Memory B cell (primary cell): ENCODE measurements at regions not wholly inside any gene's neighbourhood (a gene's known extent, or its start where the extent isn't known, plus 50 kb on each side); places are given as distances from the start of the nearest gene placed in this dataset.
"Not testable (repeated sequence)": the region's sequence is repeated elsewhere in the genome, so short reads cannot be mapped to it uniquely, and the experiment has no call there.

Experiments
- ATAC-seq: fragments of 150-1000 bp; cut with Tn5 transposase; 2 replicates; pipeline ENCODE4 v1.10.0; 2021; ENCODE audit warnings: low read depth, mild to moderate bottlenecking, moderate library complexity
- DNase-seq, 2 donors: peaks; one replicate each; pipeline ENCODE4 v3.0.0; 2022; ENCODE audit warnings: low spot score in 2 of 2
- H3K27ac Mint-ChIP-seq: one replicate; pipeline ENCODE4 v1.8.0; 2022; ENCODE audit warnings: mild to moderate bottlenecking, moderate library complexity, mixed read lengths
- H3K27me3 Mint-ChIP-seq: one replicate; pipeline ENCODE4 v1.8.0; 2022; ENCODE audit warnings: mixed read lengths
- H3K36me3 Mint-ChIP-seq: one replicate; pipeline ENCODE4 v1.8.0; 2022; ENCODE audit warnings: mild to moderate bottlenecking, mixed read lengths
- H3K4me1 Mint-ChIP-seq: one replicate; pipeline ENCODE4 v1.8.0; 2022; ENCODE audit warnings: mixed read lengths
- H3K4me3 Mint-ChIP-seq: one replicate; pipeline ENCODE4 v1.8.0; 2022; ENCODE audit warnings: mild to moderate bottlenecking, moderate library complexity, mixed read lengths
- H3K9me3 Mint-ChIP-seq: one replicate; pipeline ENCODE4 v1.8.0; 2022; ENCODE audit warnings: mixed read lengths

DNA sequence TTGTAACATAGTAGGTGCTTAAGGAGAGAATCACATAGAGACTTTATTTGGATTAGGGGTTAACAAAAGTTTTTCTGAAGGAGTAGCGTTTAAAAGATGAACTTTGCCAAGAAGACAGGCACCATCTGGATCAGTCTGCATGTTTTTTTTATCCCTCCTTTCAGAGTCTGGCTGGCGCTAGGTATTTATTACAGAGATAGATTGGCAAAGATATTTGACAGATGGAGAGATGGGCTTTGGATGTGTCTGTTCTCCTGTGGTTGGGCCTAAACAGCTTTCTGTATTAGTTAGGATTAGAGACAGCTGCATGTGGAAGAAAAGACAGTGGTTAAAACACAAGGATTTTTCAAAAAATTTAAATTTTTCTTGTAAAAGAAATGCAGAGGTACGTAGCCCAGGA, 133.9 kb downstream of the C12orf75 start:
- Mint-ChIP-seq H3K9me3 (no peaks in the 10 kb centered on the region), H3K36me3 (no peaks in the 10 kb centered on the region), H3K4me3 (no peak overlapping the region), H3K4me1 (no peaks in the 10 kb centered on the region), H3K27me3 (peaks cover 21% of the 10 kb centered on the region), H3K27ac (no peak overlapping the region)
- DNase-seq (no peak), ATAC-seq (no peak)

DNA sequence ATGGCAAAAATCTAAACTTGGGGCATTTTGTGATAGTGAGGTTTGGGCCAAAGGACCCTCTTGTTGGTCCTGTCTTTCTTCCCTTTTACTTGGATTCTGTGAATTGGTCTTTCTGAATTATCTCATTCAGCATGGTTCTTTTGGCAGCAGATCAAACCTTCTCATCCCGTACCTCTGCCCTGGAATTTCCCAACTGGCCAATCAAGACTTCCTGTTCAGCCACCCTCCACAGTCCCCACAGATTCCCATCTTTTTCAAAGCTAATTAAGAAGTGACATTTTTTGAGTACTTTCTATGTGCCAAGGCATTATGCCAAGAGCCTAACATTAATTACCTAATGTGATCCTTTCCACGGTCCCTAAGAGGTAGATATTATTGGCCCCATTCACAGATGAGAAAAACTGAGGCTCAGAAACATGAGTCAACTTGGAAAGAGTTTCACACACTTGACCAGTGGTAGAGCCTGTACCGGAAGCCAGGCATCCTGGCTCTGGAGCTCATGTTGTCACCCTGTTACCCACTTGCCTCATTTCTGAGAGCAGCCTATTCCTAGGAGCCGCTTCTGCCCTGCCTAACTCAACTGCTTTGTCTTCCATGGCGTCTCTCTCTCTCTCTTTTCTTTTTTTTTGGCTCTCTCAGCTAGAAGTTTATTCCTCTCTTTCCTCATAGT, 135.9 kb downstream of the C12orf75 start:
- ATAC-seq, result no peak
- Mint-ChIP-seq H3K36me3 (no peaks in the 10 kb centered on the region), H3K27ac (no peak overlapping the region), H3K4me1 (no peaks in the 10 kb centered on the region), H3K4me3 (no peak overlapping the region), H3K9me3 (no peaks in the 10 kb centered on the region), H3K27me3 (peaks cover 20% of the 10 kb centered on the region)
- no peak for DNase-seq

DNA sequence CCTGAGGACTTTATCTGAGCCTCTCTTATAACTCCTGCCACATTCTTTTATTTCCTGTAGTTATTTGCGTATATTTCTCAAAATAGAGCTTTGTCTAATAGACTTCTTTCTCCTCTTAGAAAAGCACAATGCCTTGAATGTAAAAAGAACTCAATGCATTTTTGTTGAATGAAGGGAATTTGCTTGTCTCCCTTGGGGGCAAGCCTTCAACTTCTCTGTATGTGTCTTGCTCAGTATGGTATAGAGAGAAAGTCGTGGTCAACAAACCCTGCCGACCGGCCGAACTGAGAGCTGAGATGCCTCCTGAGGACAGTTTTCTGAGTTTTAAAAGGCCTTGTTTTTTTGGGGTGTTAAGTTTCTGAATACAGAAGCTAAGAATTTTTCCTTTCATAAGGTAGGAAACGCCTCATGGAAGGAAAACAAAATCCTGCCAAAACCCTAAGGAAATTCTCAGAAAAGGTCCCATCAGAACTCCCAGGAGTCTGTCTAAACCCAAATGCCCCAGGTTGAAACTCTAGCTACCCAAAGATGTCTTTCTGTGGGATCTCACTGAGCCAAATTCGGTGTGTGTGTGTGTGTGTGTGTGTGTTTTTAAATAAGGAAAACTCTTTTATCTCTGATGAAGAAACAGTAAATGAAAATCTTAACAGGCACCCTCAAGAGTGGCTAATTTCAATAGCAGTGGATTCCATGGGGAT, 136.6 kb downstream of the C12orf75 start:
- DNase-seq, result no peak
- Mint-ChIP-seq H3K36me3 (no peaks in the 10 kb centered on the region), H3K27me3 (peaks cover 20% of the 10 kb centered on the region), H3K4me1 (no peaks in the 10 kb centered on the region), H3K4me3 (no peak overlapping the region), H3K27ac (no peak overlapping the region), H3K9me3 (no peaks in the 10 kb centered on the region)
- no peak for ATAC-seq

DNA sequence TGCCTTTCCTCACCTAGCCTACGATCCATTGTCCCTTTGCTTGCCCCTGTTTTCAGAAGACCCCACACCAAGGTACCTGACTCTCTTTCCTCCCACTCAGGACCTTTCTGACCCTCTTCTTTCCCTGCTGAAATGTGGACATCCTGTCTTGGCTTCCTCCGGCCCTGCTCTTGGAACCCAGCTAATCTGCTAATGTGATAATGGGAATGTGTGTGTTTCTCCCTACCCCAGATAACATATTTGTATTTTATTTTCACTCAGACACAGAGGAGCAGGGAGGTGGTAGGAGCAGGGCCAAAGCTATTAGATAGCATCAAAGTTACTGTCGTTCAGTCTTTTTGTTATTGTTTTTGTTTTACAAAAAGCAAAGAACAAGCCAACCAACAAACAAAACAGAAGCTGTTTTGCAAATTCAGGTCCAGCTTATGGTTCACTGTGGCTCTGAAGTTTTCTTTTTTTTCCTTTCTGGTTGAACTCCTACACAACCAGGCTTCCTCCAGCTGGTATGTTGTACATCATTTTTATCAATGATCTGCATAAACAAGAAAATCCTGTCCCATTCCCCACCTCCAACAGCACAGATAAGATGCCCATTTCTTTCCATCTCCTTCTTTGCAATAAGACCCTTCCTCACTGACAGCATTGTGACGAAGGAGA, 137.3 kb downstream of the C12orf75 start:
- ATAC-seq (no peak), DNase-seq (no peak)
- Mint-ChIP-seq H3K9me3 (no peaks in the 10 kb centered on the region), H3K4me3 (no peak overlapping the region), H3K27me3 (peaks cover 19% of the 10 kb centered on the region), H3K4me1 (no peaks in the 10 kb centered on the region), H3K27ac (no peak overlapping the region), H3K36me3 (no peaks in the 10 kb centered on the region)

DNA sequence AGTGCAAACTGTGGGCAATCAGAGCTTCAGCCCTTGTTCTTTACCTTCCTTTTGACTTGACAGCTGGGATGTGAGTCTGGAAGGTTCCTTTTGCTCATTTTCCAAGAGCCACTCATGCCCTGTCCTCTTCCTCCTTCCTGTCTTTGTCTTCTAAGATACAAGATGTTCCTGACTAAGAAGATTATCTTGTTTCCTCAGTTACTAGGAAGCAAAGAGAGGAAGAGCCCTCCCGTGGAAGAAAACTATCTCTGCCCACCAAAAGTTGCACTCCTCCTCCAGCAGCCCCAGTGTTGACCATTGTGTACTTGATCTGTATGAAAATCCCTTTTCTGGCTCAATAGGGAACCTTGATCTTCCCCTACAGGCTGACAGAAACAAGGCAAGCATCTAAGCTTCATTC, 138.0 kb downstream of the C12orf75 start:
- DNase-seq (no peak), ATAC-seq (no peak)
- no peaks in the 10 kb centered on the region for H3K36me3 Mint-ChIP-seq
- no peaks in the 10 kb centered on the region for H3K9me3 Mint-ChIP-seq
- no peaks in the 10 kb centered on the region for H3K4me1 Mint-ChIP-seq
- H3K4me3 Mint-ChIP-seq, result no peak overlapping the region
- peaks cover 19% of the 10 kb centered on the region for H3K27me3 Mint-ChIP-seq
- no peak overlapping the region for H3K27ac Mint-ChIP-seq

DNA sequence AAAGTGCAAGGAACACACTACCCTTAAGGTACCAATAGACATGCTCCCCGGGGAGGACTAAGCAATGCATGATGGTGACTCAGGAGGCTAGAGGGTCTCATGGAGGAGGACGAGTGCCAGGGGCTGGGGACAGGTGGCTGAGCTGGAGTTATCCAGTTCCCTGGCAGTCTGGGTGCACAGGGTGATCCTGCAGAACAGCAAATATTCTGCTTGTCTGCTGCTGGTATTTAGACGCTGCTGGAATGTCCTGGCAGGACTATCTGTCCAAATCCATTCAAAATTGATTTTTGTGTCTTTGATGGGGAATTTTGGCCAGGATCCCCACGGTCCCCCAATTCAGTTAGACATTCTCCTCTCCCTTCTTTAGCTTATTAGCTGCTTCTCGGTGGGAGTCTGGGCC, 138.7 kb downstream of the C12orf75 start:
- ATAC-seq, result no peak
- no peaks in the 10 kb centered on the region for H3K9me3 Mint-ChIP-seq
- H3K36me3 Mint-ChIP-seq, result no peaks in the 10 kb centered on the region
- peaks cover 18% of the 10 kb centered on the region for H3K27me3 Mint-ChIP-seq
- no peak overlapping the region for H3K27ac Mint-ChIP-seq
- no peaks in the 10 kb centered on the region for H3K4me1 Mint-ChIP-seq
- H3K4me3 Mint-ChIP-seq, result no peak overlapping the region
- DNase-seq, result no peak

DNA sequence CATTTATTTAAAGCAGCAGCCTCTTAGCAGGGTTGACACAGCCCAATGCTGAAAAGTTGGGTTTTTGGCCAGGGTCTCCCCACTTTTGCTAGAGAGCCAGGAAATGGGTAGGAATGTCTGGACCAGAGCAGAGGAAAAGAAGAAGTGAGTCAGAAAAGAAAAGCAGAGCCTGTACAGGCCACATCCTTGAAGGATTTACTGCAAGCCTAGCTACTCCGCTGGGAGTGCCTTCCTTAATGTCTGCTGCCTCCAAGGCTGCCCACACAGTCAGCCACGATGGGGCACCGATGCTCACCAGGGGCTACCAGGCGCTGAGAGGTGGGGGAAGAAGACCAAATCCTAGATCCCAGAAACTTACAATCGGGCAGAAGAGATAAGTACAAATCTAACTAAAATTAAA, 139.2 kb downstream of the C12orf75 start:
- Mint-ChIP-seq H3K27ac (no peak overlapping the region), H3K27me3 (peaks cover 20% of the 10 kb centered on the region)
- no peak for ATAC-seq

DNA sequence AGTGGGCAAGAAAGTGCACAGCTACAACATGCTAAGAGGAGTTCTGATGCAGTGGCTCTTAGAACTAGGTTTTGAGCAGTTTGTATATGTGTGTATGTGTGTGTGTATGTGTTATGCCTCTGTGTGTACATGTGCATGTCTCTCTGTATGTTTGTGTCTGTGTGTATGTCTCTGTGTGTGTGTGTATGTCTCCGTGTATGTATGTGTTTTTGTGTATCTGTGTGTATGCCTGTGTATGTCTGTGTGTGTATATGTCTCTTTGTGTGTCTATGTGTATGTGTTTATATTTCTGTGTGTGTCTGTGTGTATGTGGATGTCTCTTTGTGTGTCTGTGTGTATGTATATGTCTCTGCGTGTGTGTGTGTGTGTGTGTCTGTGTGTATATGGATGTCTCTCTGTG, 139.6 kb downstream of the C12orf75 start:
- Mint-ChIP-seq H3K4me1 (no peaks in the 10 kb centered on the region), H3K36me3 (no peaks in the 10 kb centered on the region), H3K27me3 (peaks cover 17% of the 10 kb centered on the region), H3K9me3 (no peaks in the 10 kb centered on the region), H3K27ac (no peak overlapping the region), H3K4me3 (no peak overlapping the region)
- DNase-seq, result no peak
- ATAC-seq, result no peak

More for the DNA sequence above, 139.2 kb downstream of the C12orf75 start:
- no peak overlapping the region for H3K4me3 Mint-ChIP-seq
- no peak for DNase-seq
- no peaks in the 10 kb centered on the region for H3K36me3 Mint-ChIP-seq
- no peaks in the 10 kb centered on the region for H3K9me3 Mint-ChIP-seq
- no peaks in the 10 kb centered on the region for H3K4me1 Mint-ChIP-seq

DNA sequence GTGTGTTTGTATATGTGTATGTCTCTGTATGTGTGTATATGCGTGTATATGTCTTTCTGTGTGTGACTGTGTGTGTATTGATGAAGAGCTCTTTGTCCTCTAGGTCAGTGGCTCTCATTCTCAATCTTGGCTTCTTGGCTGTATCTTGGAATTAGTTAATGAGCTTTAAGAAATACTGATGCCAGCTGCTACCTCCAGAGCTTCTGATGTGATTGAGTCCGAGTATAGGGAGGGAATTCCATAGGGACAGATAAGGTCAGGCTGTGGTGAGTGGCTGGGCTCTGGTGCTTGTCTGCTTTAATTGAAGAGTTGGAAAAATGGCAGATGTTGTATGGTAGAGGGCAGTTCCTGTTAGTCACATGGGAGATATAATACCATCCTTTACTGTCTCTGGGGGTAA, 140.1 kb downstream of the C12orf75 start:
- Mint-ChIP-seq H3K4me3 (no peak overlapping the region), H3K27me3 (peaks cover 16% of the 10 kb centered on the region), H3K4me1 (no peaks in the 10 kb centered on the region)

DNA sequence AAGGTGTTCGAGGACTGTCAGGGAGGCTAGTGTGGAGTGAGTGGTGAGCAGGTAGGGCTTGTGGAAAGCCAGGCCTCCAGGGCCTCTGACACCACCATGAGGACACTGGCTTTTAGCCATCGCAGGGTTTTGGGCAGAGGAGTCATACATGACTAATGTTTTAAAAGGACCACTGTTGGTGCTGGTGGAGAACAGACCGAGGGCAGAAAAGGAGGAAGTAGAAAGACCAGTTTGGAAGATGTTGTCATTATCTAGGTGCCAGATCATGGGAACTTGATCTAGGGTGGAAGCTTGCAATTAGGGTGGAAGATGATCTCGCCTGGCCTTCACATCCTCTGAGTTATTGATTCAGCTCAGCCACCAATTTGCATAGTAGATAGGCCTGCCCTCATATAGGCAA, 144.2 kb downstream of the C12orf75 start:
- Mint-ChIP-seq H3K27me3 (peaks cover 8% of the 10 kb centered on the region), H3K4me1 (no peaks in the 10 kb centered on the region), H3K4me3 (no peak overlapping the region), H3K36me3 (no peaks in the 10 kb centered on the region), H3K27ac (no peak overlapping the region), H3K9me3 (peaks cover 2% of the 10 kb centered on the region)
- no peak for DNase-seq
- no peak for ATAC-seq

More for the DNA sequence above, 140.1 kb downstream of the C12orf75 start:
- H3K27ac Mint-ChIP-seq, result no peak overlapping the region
- H3K36me3 Mint-ChIP-seq, result no peaks in the 10 kb centered on the region
- ATAC-seq (no peak), DNase-seq (no peak)
- H3K9me3 Mint-ChIP-seq, result no peaks in the 10 kb centered on the region

DNA sequence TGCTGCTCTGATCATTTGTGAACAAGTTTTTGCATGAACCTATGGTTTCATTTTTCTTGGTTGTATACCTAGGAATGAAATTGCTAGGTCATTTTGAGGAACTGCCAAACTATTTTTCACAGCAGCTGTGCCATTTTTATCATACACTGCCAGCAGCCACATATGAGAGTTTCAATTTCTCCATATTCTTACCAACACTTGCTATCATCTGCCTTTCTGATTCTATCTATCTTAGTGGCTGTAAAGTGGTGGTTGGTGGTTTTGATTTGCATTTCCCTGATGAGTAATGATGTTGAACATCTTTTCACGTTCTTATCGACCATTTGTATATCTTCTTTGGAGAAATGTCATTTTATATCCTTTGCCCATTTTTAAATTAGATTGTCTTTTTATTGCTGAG, 146.1 kb downstream of the C12orf75 start:
- Mint-ChIP-seq H3K4me3 (no peak overlapping the region), H3K36me3 (no peaks in the 10 kb centered on the region), H3K27ac (no peak overlapping the region), H3K4me1 (no peaks in the 10 kb centered on the region), H3K9me3 (peaks cover 2% of the 10 kb centered on the region), H3K27me3 (peaks cover 8% of the 10 kb centered on the region)
- ATAC-seq, result no peak
- DNase-seq, result no peak

DNA sequence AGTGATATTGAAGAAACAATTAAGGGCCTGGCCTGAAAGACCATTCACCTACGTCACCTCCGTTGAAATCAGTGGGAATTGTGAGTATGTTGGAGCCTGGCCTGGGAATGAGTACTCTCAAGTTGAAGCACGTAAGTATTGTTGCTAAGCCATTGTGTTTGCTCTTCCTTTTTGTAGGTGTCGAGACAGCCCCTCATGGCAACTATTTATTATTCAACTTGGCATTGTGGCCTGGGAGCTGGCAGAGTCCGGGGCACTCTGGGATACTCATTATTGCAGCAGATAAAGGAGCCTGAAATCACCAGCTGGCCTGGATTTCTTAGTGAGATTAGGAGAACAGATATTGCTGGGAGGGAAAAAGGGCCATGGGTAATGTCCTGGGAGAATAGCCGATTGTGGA, 147.4 kb downstream of the C12orf75 start:
- H3K4me3 Mint-ChIP-seq, result no peak overlapping the region
- H3K27me3 Mint-ChIP-seq, result peaks cover 11% of the 10 kb centered on the region
- no peaks in the 10 kb centered on the region for H3K4me1 Mint-ChIP-seq
- peaks cover 2% of the 10 kb centered on the region for H3K9me3 Mint-ChIP-seq
- H3K36me3 Mint-ChIP-seq, result no peaks in the 10 kb centered on the region
- ATAC-seq (no peak), DNase-seq (no peak)
- no peak overlapping the region for H3K27ac Mint-ChIP-seq

DNA sequence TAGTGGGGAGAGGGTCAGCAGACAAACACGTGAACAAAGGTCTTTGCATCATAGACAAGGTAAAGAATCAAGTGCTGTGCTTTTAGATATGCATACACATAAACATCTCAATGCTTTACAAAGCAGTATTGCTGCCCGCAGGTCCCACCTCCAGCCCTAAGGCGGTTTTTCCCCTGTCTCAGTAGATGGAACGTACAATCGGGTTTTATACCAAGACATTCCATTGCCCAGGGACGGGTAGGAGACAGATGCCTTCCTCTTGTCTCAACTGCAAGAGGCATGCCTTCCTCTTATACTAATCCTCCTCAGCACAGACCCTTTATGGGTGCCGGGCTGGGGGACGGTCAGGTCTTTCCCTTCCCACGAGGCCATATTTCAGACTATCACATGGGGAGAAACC, 148.3 kb downstream of the C12orf75 start:
- not testable (repeated sequence) for H3K4me1 Mint-ChIP-seq, H3K36me3 Mint-ChIP-seq, H3K27ac Mint-ChIP-seq, DNase-seq, ATAC-seq, H3K9me3 Mint-ChIP-seq, H3K4me3 Mint-ChIP-seq
- H3K27me3 Mint-ChIP-seq, result peaks cover 13% of the 10 kb centered on the region

DNA sequence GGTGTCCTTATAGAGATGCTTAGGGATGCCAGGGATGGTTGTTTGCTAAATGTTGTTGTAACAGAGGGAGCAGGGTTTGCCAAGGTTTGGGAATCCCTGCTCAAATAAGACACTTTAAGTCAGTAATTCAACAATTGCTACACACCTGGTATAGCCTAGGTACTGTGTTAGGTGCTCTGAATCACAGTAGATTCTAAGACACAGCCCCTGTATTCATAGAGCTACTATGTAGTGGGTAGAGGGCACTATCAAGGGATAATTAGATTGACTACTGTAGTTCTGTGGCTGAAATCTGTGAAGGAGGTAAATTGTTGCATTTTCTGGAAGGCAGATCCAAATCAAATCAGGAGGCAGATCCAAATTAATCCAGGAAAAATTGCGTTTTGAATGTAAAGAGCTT, 149.2 kb downstream of the C12orf75 start:
- no peak overlapping the region for H3K4me3 Mint-ChIP-seq
- no peaks in the 10 kb centered on the region for H3K4me1 Mint-ChIP-seq

More for the DNA sequence above, 149.2 kb downstream of the C12orf75 start:
- Mint-ChIP-seq H3K36me3 (no peaks in the 10 kb centered on the region), H3K27ac (no peak overlapping the region), H3K27me3 (peaks cover 8% of the 10 kb centered on the region), H3K9me3 (peaks cover 2% of the 10 kb centered on the region)
- DNase-seq, result no peak
- no peak for ATAC-seq
